ENCODE measurements at regions not wholly inside any gene's neighbourhood (a gene's known extent, or its start where the extent isn't known, plus 50 kb on each side); places are given as distances from the start of the nearest gene placed in this dataset.

- no peaks in the 10 kb centered on the region for H3K36me3 ChIP-seq (ENCODE audit: control insufficient read depth in 2 of 4, insufficient read depth in 4 of 4, low read length in 3 of 4)
- no peak overlapping the region for H2BK20ac ChIP-seq (ENCODE audit: low read length)
- POLR2A ChIA-PET (ENCODE audit: partially characterized antibody): no interaction called here
- H3K23ac ChIP-seq (ENCODE audit: insufficient read length): no peak overlapping the region
- no peaks in the 10 kb centered on the region for H3K79me2 ChIP-seq (ENCODE audit: control insufficient read depth in 1 of 2, insufficient read depth in 2 of 2, low read length in 2 of 2)
- H3K14ac ChIP-seq (ENCODE audit: insufficient read length): no peak overlapping the region
- no peaks in the 10 kb centered on the region for H3K9me3 ChIP-seq (ENCODE audit: insufficient read depth in 2 of 2, low read depth in 1 of 2, low read length in 1 of 2)
- TF ChIP-seq SP2 (IDR thresholded peaks at IDR 0.05; ENCODE audit: low read length) (no peak), RBBP5 (IDR thresholded peaks at IDR 0.05; ENCODE audit: borderline replicate concordance, low read depth, low read length) (no peak), RAD21 (IDR thresholded peaks at IDR 0.05 in 1 of 2, conservative IDR thresholded peaks at IDR 0.05 in 1 of 2; ENCODE audit: low read depth in 2 of 2, low read length in 2 of 2) (no peak), KDM1A (IDR thresholded peaks at IDR 0.05; ENCODE audit: borderline replicate concordance, low read length) (no peak), E2F6 (IDR thresholded peaks at IDR 0.05) (no peak), ATF2 (IDR thresholded peaks at IDR 0.05; ENCODE audit: low read length) (no peak), HDAC2 (IDR thresholded peaks at IDR 0.05; ENCODE audit: borderline replicate concordance in 1 of 2, low read depth in 2 of 2, low read length in 2 of 2) (no peak)
- H3K4me3 ChIP-seq (ENCODE audit: extremely low read depth in 1 of 4, insufficient read depth in 2 of 4, low read depth in 3 of 4, low read length in 4 of 4): no peak overlapping the region
- H4K8ac ChIP-seq (ENCODE audit: extremely low read depth, insufficient read depth, low read length): no peak overlapping the region
- CTCF ChIA-PET (ENCODE audit: partially characterized antibody): interaction anchor here (1.7 kb wide), 1 partner anchor 10 kb away, joined by 3 read pairs; no protein-coding TSS in a partner anchor
- H4K20me1 ChIP-seq (replicated peaks in 1 of 2; ENCODE audit: control insufficient read depth in 1 of 2, insufficient read depth in 2 of 2, low read length in 2 of 2): no peaks in the 10 kb centered on the region
- H2BK15ac ChIP-seq (ENCODE audit: low read length): no peak overlapping the region
- WGBS, 2 experiments (ENCODE audit: extremely low coverage in 1 of 2, insufficient coverage in 1 of 2, insufficient read length in 1 of 2, insufficient replicate concordance in 2 of 2, low coverage in 1 of 2, low lambda C conversion rate in 2 of 2, missing lambda C conversion rate in 1 of 2): 79% methylated on average over 3 of the region's 3 CpGs; no CpG with 5 or more reads in 1 of the 2 experiments
- FAIRE-seq (no peak), DNase-seq (ENCODE audit: low read depth in 1 of 2, low spot score in 2 of 2) (no peak)
- H3K27ac ChIP-seq (ENCODE audit: low read depth, low read length): no peak overlapping the region
- no peaks in the 10 kb centered on the region for H3K4me1 ChIP-seq (replicated peaks in 1 of 4; ENCODE audit: control insufficient read depth in 3 of 4, insufficient read depth in 4 of 4, low read length in 3 of 4)
- H4K5ac ChIP-seq (ENCODE audit: insufficient read length, low read depth, low read length): no peak overlapping the region
- 0 out of 2 replicates have a peak overlapping the region, but pooled peaks have one; percentile 12 for H2AFZ ChIP-seq (ENCODE audit: low read length)
- H3K9ac ChIP-seq (replicated peaks in 1 of 4; ENCODE audit: extremely low read depth in 1 of 4, low read depth in 3 of 4, low read length in 3 of 4): no peak overlapping the region
- no peak overlapping the region for H2BK12ac ChIP-seq (ENCODE audit: low read depth, low read length)
- no peak overlapping the region for H3K56ac ChIP-seq (replicated peaks; ENCODE audit: insufficient read length, low read depth, low read length)
- H2BK5ac ChIP-seq (ENCODE audit: low read depth, low read length): no peak overlapping the region
- no peak overlapping the region for H2BK120ac ChIP-seq (replicated peaks; ENCODE audit: low read depth, low read length)
- no peak overlapping the region for H3K4ac ChIP-seq (replicated peaks; ENCODE audit: insufficient read length, low read depth, low read length)
- no peak overlapping the region for H3K4me2 ChIP-seq (ENCODE audit: insufficient read depth in 1 of 2, low read depth in 2 of 2, low read length in 2 of 2)
- no peaks in the 10 kb centered on the region for H3K27me3 ChIP-seq (replicated peaks in 1 of 4; ENCODE audit: control insufficient read depth in 3 of 4, extremely low read depth in 1 of 4, insufficient read depth in 3 of 4, low read length in 3 of 4)
- H4K91ac ChIP-seq (replicated peaks; ENCODE audit: insufficient read length, low read length): no peak overlapping the region
- no peak overlapping the region for H2AK5ac ChIP-seq (ENCODE audit: low read depth, low read length)
- H3K18ac ChIP-seq (ENCODE audit: extremely low read depth, low read length): no peak overlapping the region
- H3K23me2 ChIP-seq (ENCODE audit: low read depth, low read length): no peaks in the 10 kb centered on the region; the same call in 1 of the 2 replicates
- H3K79me1 ChIP-seq (ENCODE audit: low read depth, low read length): no peaks in the 10 kb centered on the region
Observed at GRCh38 chr2:133993160-133993559, 260.7 kb upstream of the MGAT5 start.

Data from H1 (cell line).